HepG2 (cell line): ENCODE measurements at regions not wholly inside any gene's neighbourhood (a gene's known extent, or its start where the extent isn't known, plus 50 kb on each side); places are given as distances from the start of the nearest gene placed in this dataset.

Experiments
- ATAC-seq: fragments of 200-7000 bp; cut with Tn5 transposase; 3 replicates; pipeline ENCODE4 v1.9.1; 2020; ENCODE audit warnings: mild to moderate bottlenecking, moderate library complexity
- BruUV-seq: library from RNA; stranded (reverse); fragments of 400-500 nt; replicated peaks from 2 replicates; lab custom pipeline; 2021; lab: Mats Ljungman, UMichigan
- CTCF ChIA-PET: fragments of 300-600 bp; formaldehyde crosslinking; extraction: SDS; loops from one replicate; lab custom pipeline; 2021; ENCODE audit warnings: low total read pairs, inconsistent platforms, low intra/inter-chr PET ratio; lab: Yijun Ruan, JAX
- POLR2A ChIA-PET: fragments of 350-600 bp; sonication (Branson Sonifier 250); formaldehyde crosslinking; loops from one replicate; lab custom pipeline; 2020; ENCODE audit warnings: antibody characterized with exemption, inconsistent platforms; lab: Yijun Ruan, JAX
- DNase-seq: peaks from one replicate; pipeline ENCODE4 v3.0.0-alpha.2; 2015; ENCODE audit warnings: low spot score
- FAIRE-seq: peaks from 3 replicates; lab custom pipeline; 2011; peaks lifted over from hg19 to GRCh38; lab: Jason Lieb, UNC
- H2AFZ ChIP-seq: one replicate; pipeline ENCODE4 v1.6.1; 2011; ENCODE audit warnings: low read length, inconsistent platforms
- H3K27ac ChIP-seq: fragments of 300-600 bp; 3 replicates; pipeline ENCODE4 v1.8.0; 2011; ENCODE audit warnings: mixed run types, mild to moderate bottlenecking, mixed read lengths, low read length, inconsistent platforms; ENCODE audit not compliant: insufficient read depth; ENCODE audit errors: extremely low read length
- H3K27me3 ChIP-seq, 2 experiments: fragments of 200-600 bp in 1 of 2; 2 replicates in 1 of 2; 3 replicates in 1 of 2; pipeline versions ENCODE4 v1.6.0 to v1.8.0; 2011; ENCODE audit warnings: low read length in 2 of 2, mild to moderate bottlenecking in 2 of 2, moderate library complexity in 2 of 2, inconsistent platforms in 1 of 2; ENCODE audit not compliant: insufficient read depth in 2 of 2, control insufficient read depth in 1 of 2
- H3K36me3 ChIP-seq, 2 experiments: fragments of 200-600 bp in 1 of 2; replicated peaks in 1 of 2; 2 replicates in 1 of 2; 3 replicates in 1 of 2; pipeline versions ENCODE4 v1.5.1 to v1.8.0; 2011; ENCODE audit warnings: low read length in 2 of 2, inconsistent platforms in 1 of 2; ENCODE audit not compliant: insufficient read depth in 2 of 2, control insufficient read depth in 1 of 2
- H3K4me1 ChIP-seq: 2 replicates; pipeline ENCODE4 v1.5.1; 2012; ENCODE audit warnings: low read length, inconsistent platforms; ENCODE audit not compliant: insufficient read depth
- H3K4me2 ChIP-seq: 2 replicates; pipeline ENCODE4 v1.6.0; 2011; ENCODE audit warnings: low read depth, low read length, inconsistent platforms
- H3K4me3 ChIP-seq, 3 experiments: fragments of 200-600 bp in 1 of 3; sonication (generic), shearing (Covaris generic) in 1 of 3; replicated peaks in 1 of 3; 2 replicates each; pipeline ENCODE4 v1.5.1; 2011 to 2016; ENCODE audit warnings: low read length in 3 of 3, inconsistent platforms in 2 of 3, low read depth in 2 of 3, mild to moderate bottlenecking in 2 of 3, control low read depth in 1 of 3, mixed read lengths in 1 of 3; ENCODE audit not compliant: insufficient read depth in 1 of 3
- H3K79me2 ChIP-seq: one replicate; pipeline ENCODE4 v1.6.1; 2011; ENCODE audit warnings: low read length, inconsistent platforms; ENCODE audit not compliant: insufficient read depth
- H3K9ac ChIP-seq: 2 replicates; pipeline ENCODE4 v1.6.0; 2011; ENCODE audit warnings: mild to moderate bottlenecking, low read depth, low read length, inconsistent platforms; ENCODE audit not compliant: insufficient read depth
- H3K9me3 ChIP-seq: 2 replicates; pipeline ENCODE4 v1.5.1; 2012; ENCODE audit warnings: mild to moderate bottlenecking, low read length
- H4K20me1 ChIP-seq: 2 replicates; pipeline ENCODE4 v1.6.0; 2011; ENCODE audit warnings: inconsistent platforms, mild to moderate bottlenecking, low read length, moderate library complexity; ENCODE audit not compliant: insufficient read depth
- ATF1 ChIP-seq: IDR thresholded peaks from 2 replicates; pipeline ENCODE4 v1.6.1; 2016; ENCODE audit warnings: mild to moderate bottlenecking, control low read depth
- CENPT ChIP-seq: sonication (generic); formaldehyde crosslinking; IDR thresholded peaks from 2 replicates; pipeline ENCODE4 v1.8.0; 2022; ENCODE audit warnings: low read depth, mild to moderate bottlenecking, moderate library complexity, missing genetic modification reagents
- FIP1L1 ChIP-seq: fragments of 200-400 bp; formaldehyde crosslinking; IDR thresholded peaks from 2 replicates; pipeline ENCODE4 v1.6.1; 2018; ENCODE audit warnings: low read depth, mild to moderate bottlenecking, low read length, moderate library complexity, borderline replicate concordance; ENCODE audit not compliant: insufficient read depth
- NCOR1 ChIP-seq: fragments of 200-600 bp; sonication (generic); IDR thresholded peaks from 2 replicates; pipeline ENCODE4 v1.7.0; 2017; ENCODE audit warnings: antibody characterized with exemption, low read length, borderline replicate concordance
- ZMAT3 ChIP-seq: sonication (generic); formaldehyde crosslinking; conservative IDR thresholded peaks from 2 replicates; pipeline ENCODE4 v1.7.0; 2021; ENCODE audit warnings: missing genetic modification reagents
- ZNF234 ChIP-seq: sonication (generic); formaldehyde crosslinking; conservative IDR thresholded peaks from 2 replicates; pipeline ENCODE4 v1.5.1; 2020; ENCODE audit warnings: mild to moderate bottlenecking, missing genetic modification reagents
- ZSCAN31 ChIP-seq: sonication (generic); formaldehyde crosslinking; IDR thresholded peaks from 2 replicates; pipeline ENCODE4 v1.5.0; 2020; ENCODE audit warnings: low read depth, mild to moderate bottlenecking, missing genetic modification reagents
- WGBS: methylation state at CpG from one replicate; pipeline ENCODE4 v1.1.6; 2017; ENCODE audit warnings: low lambda C conversion rate; 5-methylcytosine and 5-hydroxymethylcytosine counted together
- in situ Hi-C: cut with HindIII; loops from 2 replicates; pipeline ENCODE4 v1.10.0; 2017; ENCODE audit warnings: low pct_unique_long_range_greater_than_20kb; ENCODE audit not compliant: extremely low pct_ligation_motif_present
- intact Hi-C: fragments of 100-400 bp; cut with micrococcal nuclease; formaldehyde crosslinking; loops from one replicate; pipeline ENCODE4 v1.10.0; 2022; ENCODE audit not compliant: unreplicated experiment
- TF ChIP-seq, protein P1 (sequence below): sonication (generic); formaldehyde crosslinking; IDR thresholded peaks from 2 replicates; pipeline ENCODE4 v1.8.0; 2023; ENCODE audit warnings: mild to moderate bottlenecking, missing genetic modification reagents
- TF ChIP-seq, protein P2 (sequence below): IDR thresholded peaks from 2 replicates; pipeline ENCODE4 v1.6.1; 2016; ENCODE audit warnings: missing biosample characterization, missing genetic modification reagents, low read depth
- TF ChIP-seq, protein P3 (sequence below), 2 experiments: fragments of 450-650 bp in 1 of 2; sonication (generic) in 1 of 2; formaldehyde crosslinking; IDR thresholded peaks; 2 replicates each; pipeline versions ENCODE4 v1.5.0 to v1.8.0; 2020 to 2022; ENCODE audit warnings: mild to moderate bottlenecking in 1 of 2, missing genetic modification reagents in 1 of 2
- TF ChIP-seq, protein P4 (sequence below): sonication (generic); formaldehyde crosslinking; IDR thresholded peaks from 2 replicates; pipeline ENCODE4 v1.4.0; 2020; ENCODE audit warnings: mild to moderate bottlenecking, missing genetic modification reagents

DNA sequence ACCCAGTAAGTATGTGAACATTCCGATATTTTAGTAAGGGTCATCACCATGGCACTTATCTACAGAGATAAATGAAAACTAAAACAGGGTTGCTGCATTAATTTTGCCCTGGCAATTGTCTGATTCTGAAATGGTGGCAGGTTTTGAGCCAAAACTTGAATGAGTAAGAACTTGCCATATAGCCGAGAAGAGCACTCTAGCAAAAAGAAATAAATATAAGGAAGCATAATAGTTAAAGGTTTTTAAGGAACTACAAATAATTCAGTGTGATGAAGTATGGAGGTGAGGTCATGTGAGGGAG lies 68.5 kb upstream of the BTN3A2 start:
- Histone ChIP-seq H3K79me2 (no peaks in the 10 kb centered on the region), H3K4me3 (peak overlapping the region in 1 of 3 experiments; percentile 60; a peak in 1 of 6 replicates), H3K9me3 (no peaks in the 10 kb centered on the region), H2AFZ (no peak overlapping the region), H3K4me2 (peak overlapping the region; percentile 90), H3K27ac (no peak overlapping the region), H4K20me1 (no peaks in the 10 kb centered on the region), H3K4me1 (peaks cover 35% of the 10 kb centered on the region), H3K36me3 (no peaks in the 10 kb centered on the region), H3K27me3 (peaks cover 0 to 5% of the 10 kb centered on the region in 2 experiments; a peak in 1 of 5 replicates), H3K9ac (no peak overlapping the region)
- no peak for TF ChIP-seq FIP1L1
- no peak for TF ChIP-seq CENPT (CRISPR knock-in tag)
- TF ChIP-seq, protein P1, sequence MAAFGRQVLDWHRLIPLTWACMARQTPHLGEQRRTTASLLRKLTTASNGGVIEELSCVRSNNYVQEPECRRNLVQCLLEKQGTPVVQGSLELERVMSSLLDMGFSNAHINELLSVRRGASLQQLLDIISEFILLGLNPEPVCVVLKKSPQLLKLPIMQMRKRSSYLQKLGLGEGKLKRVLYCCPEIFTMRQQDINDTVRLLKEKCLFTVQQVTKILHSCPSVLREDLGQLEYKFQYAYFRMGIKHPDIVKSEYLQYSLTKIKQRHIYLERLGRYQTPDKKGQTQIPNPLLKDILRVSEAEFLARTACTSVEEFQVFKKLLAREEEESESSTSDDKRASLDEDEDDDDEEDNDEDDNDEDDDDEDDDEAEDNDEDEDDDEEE (CRISPR knock-in tag) = 0 out of 2 replicates have a peak, but pooled peaks have one; percentile 13
- no peak for TF ChIP-seq ZNF234 (CRISPR knock-in tag)
- peak; percentile 49; the same call in 1 of the 2 replicates for TF ChIP-seq ATF1 (CRISPR knock-in tag)
- TF ChIP-seq, protein P2, sequence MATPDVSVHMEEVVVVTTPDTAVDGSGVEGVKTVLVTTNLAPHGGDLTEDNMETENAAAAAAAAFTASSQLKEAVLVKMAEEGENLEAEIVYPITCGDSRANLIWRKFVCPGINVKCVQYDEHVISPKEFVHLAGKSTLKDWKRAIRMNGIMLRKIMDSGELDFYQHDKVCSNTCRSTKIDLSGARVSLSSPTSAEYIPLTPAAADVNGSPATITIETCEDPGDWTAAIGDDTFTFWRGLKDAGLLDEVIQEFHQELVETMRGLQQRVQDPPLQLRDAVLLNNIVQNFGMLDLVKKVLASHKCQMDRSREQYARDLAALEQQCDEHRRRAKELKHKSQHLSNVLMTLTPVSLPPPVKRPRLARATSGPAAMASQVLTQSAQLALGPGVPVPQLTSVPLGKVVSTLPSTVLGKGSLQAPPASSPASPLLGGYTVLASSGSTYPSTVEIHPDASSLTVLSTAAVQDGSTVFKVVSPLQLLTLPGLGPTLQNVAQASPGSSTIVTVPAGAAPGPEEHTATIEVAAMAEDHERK (CRISPR knock-in tag) = no peak
- no peak for TF ChIP-seq ZSCAN31 (CRISPR knock-in tag)
- TF ChIP-seq, protein P3, sequence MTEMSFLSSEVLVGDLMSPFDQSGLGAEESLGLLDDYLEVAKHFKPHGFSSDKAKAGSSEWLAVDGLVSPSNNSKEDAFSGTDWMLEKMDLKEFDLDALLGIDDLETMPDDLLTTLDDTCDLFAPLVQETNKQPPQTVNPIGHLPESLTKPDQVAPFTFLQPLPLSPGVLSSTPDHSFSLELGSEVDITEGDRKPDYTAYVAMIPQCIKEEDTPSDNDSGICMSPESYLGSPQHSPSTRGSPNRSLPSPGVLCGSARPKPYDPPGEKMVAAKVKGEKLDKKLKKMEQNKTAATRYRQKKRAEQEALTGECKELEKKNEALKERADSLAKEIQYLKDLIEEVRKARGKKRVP (CRISPR knock-in tag; IDR thresholded peaks at IDR 0.05) = no peak
- TF ChIP-seq, protein P4, sequence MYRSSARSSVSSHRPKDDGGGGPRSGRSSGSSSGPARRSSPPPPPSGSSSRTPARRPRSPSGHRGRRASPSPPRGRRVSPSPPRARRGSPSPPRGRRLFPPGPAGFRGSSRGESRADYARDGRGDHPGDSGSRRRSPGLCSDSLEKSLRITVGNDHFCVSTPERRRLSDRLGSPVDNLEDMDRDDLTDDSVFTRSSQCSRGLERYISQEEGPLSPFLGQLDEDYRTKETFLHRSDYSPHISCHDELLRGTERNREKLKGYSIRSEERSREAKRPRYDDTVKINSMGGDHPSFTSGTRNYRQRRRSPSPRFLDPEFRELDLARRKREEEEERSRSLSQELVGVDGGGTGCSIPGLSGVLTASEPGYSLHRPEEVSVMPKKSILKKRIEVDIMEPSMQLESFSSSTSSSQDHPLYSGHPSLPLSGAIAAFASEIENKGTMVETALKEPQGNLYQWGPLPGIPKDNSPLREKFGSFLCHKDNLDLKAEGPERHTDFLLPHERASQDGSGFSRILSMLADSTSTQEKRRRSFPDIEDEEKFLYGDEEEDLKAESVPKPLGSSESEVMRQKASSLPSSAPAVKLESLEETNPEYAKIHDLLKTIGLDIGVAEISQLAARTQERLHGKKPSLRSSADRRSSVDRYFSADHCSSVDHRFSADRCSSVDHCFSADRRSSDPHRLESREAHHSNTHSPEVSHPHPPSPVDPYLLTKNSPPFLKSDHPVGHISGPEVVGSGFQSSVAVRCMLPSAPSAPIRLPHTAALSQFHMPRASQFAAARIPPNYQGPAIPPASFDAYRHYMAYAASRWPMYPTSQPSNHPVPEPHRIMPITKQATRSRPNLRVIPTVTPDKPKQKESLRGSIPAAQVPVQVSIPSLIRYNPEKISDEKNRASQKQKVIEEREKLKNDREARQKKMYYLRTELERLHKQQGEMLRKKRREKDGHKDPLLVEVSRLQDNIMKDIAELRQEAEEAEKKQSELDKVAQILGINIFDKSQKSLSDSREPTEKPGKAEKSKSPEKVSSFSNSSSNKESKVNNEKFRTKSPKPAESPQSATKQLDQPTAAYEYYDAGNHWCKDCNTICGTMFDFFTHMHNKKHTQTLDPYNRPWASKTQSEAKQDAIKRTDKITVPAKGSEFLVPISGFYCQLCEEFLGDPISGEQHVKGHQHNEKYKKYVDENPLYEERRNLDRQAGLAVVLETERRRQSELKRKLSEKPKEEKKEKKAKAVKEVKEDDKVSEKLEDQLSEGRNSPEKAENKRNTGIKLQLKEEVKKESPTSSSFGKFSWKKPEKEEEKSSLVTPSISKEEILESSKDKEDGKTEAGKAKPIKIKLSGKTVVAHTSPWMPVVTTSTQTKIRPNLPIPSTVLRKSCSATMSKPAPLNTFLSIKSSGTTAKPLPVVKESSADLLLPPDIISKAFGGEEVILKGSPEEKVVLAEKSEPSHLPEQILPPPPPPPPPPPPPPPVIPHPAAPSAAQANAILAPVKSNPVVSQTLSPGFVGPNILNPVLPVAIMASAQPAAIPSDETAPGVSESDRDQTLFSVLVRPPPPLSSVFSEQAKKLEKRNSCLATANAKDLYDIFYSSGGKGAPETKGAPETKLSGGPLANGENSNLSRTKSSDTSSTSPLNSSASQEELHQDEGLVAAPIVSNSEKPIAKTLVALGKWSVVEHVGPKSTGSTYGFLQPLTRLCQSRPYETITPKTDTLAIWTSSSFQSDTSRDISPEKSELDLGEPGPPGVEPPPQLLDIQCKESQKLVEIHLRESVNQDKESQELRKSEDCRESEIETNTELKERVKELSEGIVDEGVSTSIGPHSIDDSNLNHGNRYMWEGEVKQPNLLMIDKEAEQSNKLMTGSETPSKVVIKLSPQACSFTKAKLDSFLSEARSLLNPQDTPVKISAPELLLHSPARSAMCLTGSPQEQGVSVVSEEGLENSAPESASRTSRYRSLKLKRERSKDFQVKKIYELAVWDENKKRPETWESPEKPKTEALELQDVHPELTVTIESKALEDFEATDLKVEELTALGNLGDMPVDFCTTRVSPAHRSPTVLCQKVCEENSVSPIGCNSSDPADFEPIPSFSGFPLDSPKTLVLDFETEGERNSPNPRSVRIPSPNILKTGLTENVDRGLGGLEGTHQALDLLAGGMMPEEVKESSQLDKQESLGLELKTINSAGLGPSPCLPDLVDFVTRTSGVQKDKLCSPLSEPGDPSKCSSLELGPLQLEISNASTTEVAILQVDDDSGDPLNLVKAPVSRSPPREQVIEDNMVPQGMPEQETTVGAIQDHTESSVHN (CRISPR knock-in tag) = no peak
- TF ChIP-seq NCOR1 = no peak
- peak; percentile 59; the same call in 1 of the 2 replicates for TF ChIP-seq ZMAT3 (CRISPR knock-in tag)
- ChIA-PET CTCF (no interaction called here), POLR2A (interaction anchor here (0.9 to 1.9 kb wide), 11 partner anchors 9 to 173 kb away, joined by 3 to 7 read pairs (median 4); a partner anchor contains a TSS)
- in situ Hi-C loops = no loop called here
- WGBS = 49% methylated on average over 2 of the region's 2 CpGs
- ATAC-seq (no peak), FAIRE-seq (no peak), DNase-seq (no peak)
- intact Hi-C loops = no loop called here
- BruUV-seq = no TSS peak
